PC-3 (cell line): ENCODE measurements at regions not wholly inside any gene's neighbourhood (a gene's known extent, or its start where the extent isn't known, plus 50 kb on each side); places are given as distances from the start of the nearest gene placed in this dataset.

Experiments
- EZH2 ChIP-seq: fragments of 300-600 bp; sonication (generic); IDR thresholded peaks from one replicate; pipeline ENCODE4 v1.6.1; 2017; ENCODE audit warnings: antibody characterized with exemption, mild to moderate bottlenecking, low read length; ENCODE audit not compliant: unreplicated experiment
- EZH2phosphoT487 ChIP-seq: fragments of 300-600 bp; sonication (generic); IDR thresholded peaks from 2 replicates; pipeline ENCODE4 v1.6.1; 2018; ENCODE audit warnings: mild to moderate bottlenecking, antibody characterized with exemption, low read length, borderline replicate concordance
- TF ChIP-seq, protein P1 (sequence below): fragments of 300-600 bp; sonication (generic); conservative IDR thresholded peaks from 2 replicates; pipeline ENCODE4 v1.5.1; 2017; ENCODE audit warnings: antibody characterized with exemption, low read depth, mild to moderate bottlenecking, low read length

- TF ChIP-seq EZH2, result no peak
- TF ChIP-seq, protein P1, sequence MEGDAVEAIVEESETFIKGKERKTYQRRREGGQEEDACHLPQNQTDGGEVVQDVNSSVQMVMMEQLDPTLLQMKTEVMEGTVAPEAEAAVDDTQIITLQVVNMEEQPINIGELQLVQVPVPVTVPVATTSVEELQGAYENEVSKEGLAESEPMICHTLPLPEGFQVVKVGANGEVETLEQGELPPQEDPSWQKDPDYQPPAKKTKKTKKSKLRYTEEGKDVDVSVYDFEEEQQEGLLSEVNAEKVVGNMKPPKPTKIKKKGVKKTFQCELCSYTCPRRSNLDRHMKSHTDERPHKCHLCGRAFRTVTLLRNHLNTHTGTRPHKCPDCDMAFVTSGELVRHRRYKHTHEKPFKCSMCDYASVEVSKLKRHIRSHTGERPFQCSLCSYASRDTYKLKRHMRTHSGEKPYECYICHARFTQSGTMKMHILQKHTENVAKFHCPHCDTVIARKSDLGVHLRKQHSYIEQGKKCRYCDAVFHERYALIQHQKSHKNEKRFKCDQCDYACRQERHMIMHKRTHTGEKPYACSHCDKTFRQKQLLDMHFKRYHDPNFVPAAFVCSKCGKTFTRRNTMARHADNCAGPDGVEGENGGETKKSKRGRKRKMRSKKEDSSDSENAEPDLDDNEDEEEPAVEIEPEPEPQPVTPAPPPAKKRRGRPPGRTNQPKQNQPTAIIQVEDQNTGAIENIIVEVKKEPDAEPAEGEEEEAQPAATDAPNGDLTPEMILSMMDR, result no peak
- no peak for TF ChIP-seq EZH2phosphoT487
These were observed 332.9 kb downstream of the SRGAP2C start for GRCh38 chr1:121517586-121518230.
